ENCODE measurements at regions not wholly inside any gene's neighbourhood (a gene's known extent, or its start where the extent isn't known, plus 50 kb on each side); places are given as distances from the start of the nearest gene placed in this dataset.

GRCh38 chr21:35233756-35234155 is 184.7 kb upstream of the RUNX1 start:
- TF ChIP-seq POLR2A (IDR thresholded peaks at IDR 0.05; ENCODE audit: low read length) (no peak), GATA1 (IDR thresholded peaks at IDR 0.05; ENCODE audit: low read depth, low read length) (no peak)

Measured in erythroblast (primary cell).